ENCODE measurements at regions not wholly inside any gene's neighbourhood (a gene's known extent, or its start where the extent isn't known, plus 50 kb on each side); places are given as distances from the start of the nearest gene placed in this dataset.

DNA sequence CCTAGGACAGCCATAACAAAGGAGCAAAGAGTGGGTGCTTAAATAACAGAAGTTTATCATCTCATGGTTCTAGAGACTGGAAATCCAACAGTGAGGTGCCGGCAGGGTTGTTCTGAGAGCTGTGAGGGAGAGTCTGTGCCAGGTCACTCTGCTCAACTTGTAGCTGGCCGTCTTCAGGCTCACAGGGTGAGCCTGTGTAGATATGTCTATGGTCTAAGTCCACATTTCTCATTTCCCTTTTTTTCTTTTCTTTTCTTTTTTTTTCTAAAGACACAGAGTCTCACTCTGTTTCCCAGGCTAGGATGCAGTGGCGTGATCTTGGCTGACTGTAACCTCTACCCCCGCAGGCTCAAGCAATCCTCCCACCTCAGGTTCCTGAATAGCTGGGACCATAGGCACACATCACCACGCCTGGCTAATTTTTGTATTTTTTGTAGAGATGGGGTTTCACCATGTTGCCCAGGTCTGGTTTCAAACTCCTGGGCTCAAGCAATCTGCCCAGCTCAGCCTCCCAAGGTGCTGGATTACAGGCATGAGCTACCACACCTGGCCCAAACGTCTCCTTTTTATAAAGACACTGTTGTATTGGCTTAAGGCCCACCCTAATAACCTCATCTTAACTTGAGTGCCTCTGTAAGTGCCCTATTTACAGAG is 142.2 kb downstream of the SP3 start:
- intact Hi-C loops (cut with DNase I; ENCODE audit: low total_unique reads) = no loop called here
- Histone ChIP-seq H3K27ac (no peak overlapping the region), H3K36me3 (no peaks in the 10 kb centered on the region), H3K4me3 (no peak overlapping the region), H3K9me3 (no peaks in the 10 kb centered on the region), H3K27me3 (no peaks in the 10 kb centered on the region), H3K4me1 (peaks cover 0 to 3% of the 10 kb centered on the region in 2 donors)
- TF ChIP-seq, protein P1, sequence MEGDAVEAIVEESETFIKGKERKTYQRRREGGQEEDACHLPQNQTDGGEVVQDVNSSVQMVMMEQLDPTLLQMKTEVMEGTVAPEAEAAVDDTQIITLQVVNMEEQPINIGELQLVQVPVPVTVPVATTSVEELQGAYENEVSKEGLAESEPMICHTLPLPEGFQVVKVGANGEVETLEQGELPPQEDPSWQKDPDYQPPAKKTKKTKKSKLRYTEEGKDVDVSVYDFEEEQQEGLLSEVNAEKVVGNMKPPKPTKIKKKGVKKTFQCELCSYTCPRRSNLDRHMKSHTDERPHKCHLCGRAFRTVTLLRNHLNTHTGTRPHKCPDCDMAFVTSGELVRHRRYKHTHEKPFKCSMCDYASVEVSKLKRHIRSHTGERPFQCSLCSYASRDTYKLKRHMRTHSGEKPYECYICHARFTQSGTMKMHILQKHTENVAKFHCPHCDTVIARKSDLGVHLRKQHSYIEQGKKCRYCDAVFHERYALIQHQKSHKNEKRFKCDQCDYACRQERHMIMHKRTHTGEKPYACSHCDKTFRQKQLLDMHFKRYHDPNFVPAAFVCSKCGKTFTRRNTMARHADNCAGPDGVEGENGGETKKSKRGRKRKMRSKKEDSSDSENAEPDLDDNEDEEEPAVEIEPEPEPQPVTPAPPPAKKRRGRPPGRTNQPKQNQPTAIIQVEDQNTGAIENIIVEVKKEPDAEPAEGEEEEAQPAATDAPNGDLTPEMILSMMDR (IDR thresholded peaks at IDR 0.05) = no peak
- no peak for TF ChIP-seq POLR2A (IDR thresholded peaks at IDR 0.05)
- no peak for TF ChIP-seq POLR2AphosphoS5 (IDR thresholded peaks at IDR 0.05)
- no peak for DNase-seq (ENCODE audit: low spot score in 2 of 2)

GRCh38 chr2:173823543-173823939 is 141.6 kb downstream of the SP3 start:
- no peak for TF ChIP-seq POLR2A (IDR thresholded peaks at IDR 0.05)
- TF ChIP-seq, protein P1 (IDR thresholded peaks at IDR 0.05) = no peak
- TF ChIP-seq POLR2AphosphoS5 (IDR thresholded peaks at IDR 0.05) = no peak
- Histone ChIP-seq H3K36me3 (no peaks in the 10 kb centered on the region), H3K4me1 (peaks cover 0 to 4% of the 10 kb centered on the region in 2 donors), H3K9me3 (no peaks in the 10 kb centered on the region), H3K4me3 (no peak overlapping the region), H3K27ac (no peak overlapping the region), H3K27me3 (no peaks in the 10 kb centered on the region)
- DNase-seq (ENCODE audit: low spot score in 2 of 2) = no peak
- intact Hi-C loops (cut with DNase I; ENCODE audit: low total_unique reads) = no loop called here

DNA sequence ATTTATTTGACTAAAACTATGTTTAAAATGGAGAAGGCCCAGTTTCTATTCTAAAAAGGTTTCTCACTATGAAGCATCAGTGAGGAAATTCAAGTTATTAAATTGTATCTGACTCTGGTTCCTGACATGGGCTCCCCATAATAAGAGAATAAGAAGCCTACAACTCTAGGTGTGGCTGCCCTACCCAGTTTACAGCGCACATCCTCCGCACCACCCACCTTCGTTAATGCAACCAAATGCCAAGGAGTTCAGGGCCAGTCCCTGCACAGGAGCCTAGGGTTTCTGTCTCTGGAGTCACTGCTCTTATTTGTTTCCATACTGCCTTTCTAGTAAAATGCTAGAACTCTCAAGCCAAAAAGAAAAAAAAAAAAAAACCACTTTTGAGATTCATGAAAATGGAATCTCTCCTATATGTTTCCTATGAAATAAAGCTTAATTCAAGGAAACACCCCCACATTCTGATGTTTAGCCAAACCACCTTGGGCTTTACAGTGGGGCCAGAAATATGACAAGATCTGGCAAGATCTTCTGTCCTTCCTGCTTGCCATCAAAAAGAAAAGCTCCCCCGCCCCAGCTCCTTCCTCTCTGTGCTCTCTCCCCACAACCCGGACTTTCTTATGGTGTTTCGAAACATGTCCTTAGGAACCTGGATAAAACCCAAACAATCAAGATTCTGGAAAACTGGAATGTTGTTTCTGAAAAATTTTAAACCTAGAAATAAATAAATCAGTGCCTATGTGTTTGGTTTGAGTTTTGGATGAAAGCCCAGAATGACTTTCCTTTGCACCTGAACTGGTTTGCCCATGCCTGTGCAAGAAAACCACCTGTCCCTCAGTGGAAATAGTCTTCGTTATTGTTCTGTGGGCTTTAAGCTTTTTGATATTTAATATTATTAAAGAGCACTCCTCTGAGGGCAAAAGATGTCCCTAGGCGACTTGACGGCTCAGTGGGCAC is 136.7 kb downstream of the SP3 start:
- Histone ChIP-seq H3K4me1 (peaks cover 2 to 10% of the 10 kb centered on the region in 2 donors), H3K27me3 (no peaks in the 10 kb centered on the region), H3K36me3 (no peaks in the 10 kb centered on the region), H3K27ac (peak overlapping the region; percentile 30 to 69), H3K9me3 (no peaks in the 10 kb centered on the region), H3K4me3 (no peak overlapping the region)
- no peak for DNase-seq (ENCODE audit: low spot score in 2 of 2)
- TF ChIP-seq POLR2AphosphoS5 (IDR thresholded peaks at IDR 0.05) (no peak), POLR2A (IDR thresholded peaks at IDR 0.05) (no peak)
- TF ChIP-seq, protein P1 (IDR thresholded peaks at IDR 0.05) = no peak
- intact Hi-C loops (cut with DNase I; ENCODE audit: low total_unique reads) = no loop called here

DNA sequence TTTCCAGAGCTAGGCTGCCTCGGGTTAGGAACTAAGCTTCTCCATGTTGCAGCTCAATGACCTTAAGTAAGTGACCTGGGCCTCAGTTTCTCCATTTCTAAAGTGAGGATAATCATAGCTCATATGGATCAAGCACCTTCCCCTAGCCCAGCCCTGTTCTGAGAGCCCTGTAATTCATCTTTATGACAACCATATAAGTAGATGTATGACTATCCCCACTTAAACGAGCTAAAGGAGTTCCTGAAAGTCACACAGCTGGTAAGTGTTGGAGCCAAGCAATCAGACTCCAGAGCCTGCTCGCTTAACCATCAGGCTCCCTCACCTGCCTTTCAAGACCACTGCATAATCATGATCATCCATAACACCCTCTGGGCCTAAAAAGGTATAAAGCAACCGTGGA is 135.4 kb downstream of the SP3 start:
- H3K27me3 ChIP-seq = no peaks in the 10 kb centered on the region
- intact Hi-C loops (cut with DNase I; ENCODE audit: low total_unique reads) = loop anchor here (5.0 kb wide), 1 partner anchor 203 kb away; no protein-coding TSS in a partner anchor
- H3K36me3 ChIP-seq = no peaks in the 10 kb centered on the region
- H3K27ac ChIP-seq = peak overlapping the region in 1 of 2 donors; percentile 69
- no peak for DNase-seq (ENCODE audit: low spot score in 2 of 2)
- peaks cover 2 to 10% of the 10 kb centered on the region in 2 donors for H3K4me1 ChIP-seq
- H3K9me3 ChIP-seq = no peaks in the 10 kb centered on the region
- no peak for TF ChIP-seq POLR2A (IDR thresholded peaks at IDR 0.05)
- TF ChIP-seq, protein P1 (IDR thresholded peaks at IDR 0.05) = no peak
- no peak overlapping the region for H3K4me3 ChIP-seq

- H3K9me3 ChIP-seq = no peaks in the 10 kb centered on the region
- H3K4me3 ChIP-seq = no peak overlapping the region
- H3K27ac ChIP-seq = peak overlapping the region in 1 of 2 donors; percentile 69
- no peak for TF ChIP-seq POLR2A (IDR thresholded peaks at IDR 0.05)
- peak in 2 of 3 donors; percentile 16 to 45 for TF ChIP-seq POLR2AphosphoS5 (IDR thresholded peaks at IDR 0.05)
- H3K36me3 ChIP-seq = no peaks in the 10 kb centered on the region
- H3K27me3 ChIP-seq = no peaks in the 10 kb centered on the region
- DNase-seq (ENCODE audit: low spot score in 2 of 2) = no peak
- H3K4me1 ChIP-seq = peaks cover 2 to 10% of the 10 kb centered on the region in 2 donors
- intact Hi-C loops (cut with DNase I; ENCODE audit: low total_unique reads) = loop anchor here (5.0 kb wide), 1 partner anchor 202 kb away; no protein-coding TSS in a partner anchor
Measured at GRCh38 chr2:173830170-173830569, 135.0 kb downstream of the SP3 start.
